Mucosa of descending colon (tissue), 3 donors: ENCODE measurements at regions not wholly inside any gene's neighbourhood (a gene's known extent, or its start where the extent isn't known, plus 50 kb on each side); places are given as distances from the start of the nearest gene placed in this dataset.
A peak's percentile ranks its signal among the peaks of the same experiment; 100 is the strongest.

Experiments used
- ATAC-seq: fragments of 200-7000 bp; cut with Tn5 transposase; one replicate; pipeline ENCODE4 v1.9.1; 2020; ENCODE audit warnings: mild to moderate bottlenecking, moderate library complexity
- DNase-seq, 3 donors: peaks; one replicate each; pipeline ENCODE4 v3.0.0-alpha.2; 2020
- H3K36me3 ChIP-seq: fragments of 200-600 bp; one replicate; pipeline ENCODE4 v1.8.0; 2021; ENCODE audit warnings: low read depth, mild to moderate bottlenecking
- H3K4me1 ChIP-seq: fragments of 200-600 bp; one replicate; pipeline ENCODE4 v1.8.0; 2021; ENCODE audit warnings: low read depth, mild to moderate bottlenecking
- H3K4me3 ChIP-seq: fragments of 200-600 bp; one replicate; pipeline ENCODE4 v1.8.0; 2021; ENCODE audit warnings: mild to moderate bottlenecking
- H3K9me3 ChIP-seq: fragments of 200-600 bp; one replicate; pipeline ENCODE4 v1.8.0; 2021; ENCODE audit warnings: mild to moderate bottlenecking
- intact Hi-C, 2 donors: fragments of 100-400 bp; cut with DNase I in 1 of 2; cut with micrococcal nuclease in 1 of 2; formaldehyde crosslinking; loops; one replicate each; pipeline versions ENCODE4 v1.11.0 to v1.11.1; 2022; cut with DNase I, micrococcal nuclease
- TF ChIP-seq, protein P1 (sequence below): fragments of 200-600 bp; IDR thresholded peaks from one replicate; pipeline ENCODE4 v1.8.0; 2022; ENCODE audit warnings: antibody characterized with exemption, mild to moderate bottlenecking
- donor health status: DM: no; HTN: no; CAD: no; lungs with moderate emphysema.
- donor health status: DM: no; HTN: no; CAD: no.
- donor health status: DM: no; HTN: yes; CAD: no.

DNA sequence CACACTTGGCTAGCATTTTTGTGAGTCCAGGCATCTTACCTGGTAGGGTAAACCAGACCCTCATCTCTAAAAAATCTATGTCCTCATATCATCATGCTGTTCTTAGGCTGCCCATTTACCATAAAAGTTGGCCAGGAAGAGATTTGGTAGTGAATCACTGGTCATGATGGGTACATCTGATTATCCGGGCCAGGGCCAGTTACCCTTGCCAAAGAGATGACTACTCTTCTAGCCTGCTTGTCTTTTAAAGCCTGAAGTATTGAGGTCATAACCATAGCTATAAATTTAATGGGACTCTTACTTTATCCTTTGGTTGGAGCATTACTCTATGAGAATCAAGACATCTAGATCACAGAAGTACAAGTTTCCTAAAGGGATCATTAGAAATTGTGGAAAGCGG lies 276.8 kb downstream of the TENT5A start:
- H3K9me3 ChIP-seq = no peaks in the 10 kb centered on the region
- ATAC-seq (no peak), DNase-seq (no peak)
- H3K4me3 ChIP-seq = no peak overlapping the region
- no peaks in the 10 kb centered on the region for H3K4me1 ChIP-seq
- H3K36me3 ChIP-seq = no peaks in the 10 kb centered on the region
- TF ChIP-seq, protein P1, sequence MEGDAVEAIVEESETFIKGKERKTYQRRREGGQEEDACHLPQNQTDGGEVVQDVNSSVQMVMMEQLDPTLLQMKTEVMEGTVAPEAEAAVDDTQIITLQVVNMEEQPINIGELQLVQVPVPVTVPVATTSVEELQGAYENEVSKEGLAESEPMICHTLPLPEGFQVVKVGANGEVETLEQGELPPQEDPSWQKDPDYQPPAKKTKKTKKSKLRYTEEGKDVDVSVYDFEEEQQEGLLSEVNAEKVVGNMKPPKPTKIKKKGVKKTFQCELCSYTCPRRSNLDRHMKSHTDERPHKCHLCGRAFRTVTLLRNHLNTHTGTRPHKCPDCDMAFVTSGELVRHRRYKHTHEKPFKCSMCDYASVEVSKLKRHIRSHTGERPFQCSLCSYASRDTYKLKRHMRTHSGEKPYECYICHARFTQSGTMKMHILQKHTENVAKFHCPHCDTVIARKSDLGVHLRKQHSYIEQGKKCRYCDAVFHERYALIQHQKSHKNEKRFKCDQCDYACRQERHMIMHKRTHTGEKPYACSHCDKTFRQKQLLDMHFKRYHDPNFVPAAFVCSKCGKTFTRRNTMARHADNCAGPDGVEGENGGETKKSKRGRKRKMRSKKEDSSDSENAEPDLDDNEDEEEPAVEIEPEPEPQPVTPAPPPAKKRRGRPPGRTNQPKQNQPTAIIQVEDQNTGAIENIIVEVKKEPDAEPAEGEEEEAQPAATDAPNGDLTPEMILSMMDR = no peak
- intact Hi-C loops = no loop called here

DNA sequence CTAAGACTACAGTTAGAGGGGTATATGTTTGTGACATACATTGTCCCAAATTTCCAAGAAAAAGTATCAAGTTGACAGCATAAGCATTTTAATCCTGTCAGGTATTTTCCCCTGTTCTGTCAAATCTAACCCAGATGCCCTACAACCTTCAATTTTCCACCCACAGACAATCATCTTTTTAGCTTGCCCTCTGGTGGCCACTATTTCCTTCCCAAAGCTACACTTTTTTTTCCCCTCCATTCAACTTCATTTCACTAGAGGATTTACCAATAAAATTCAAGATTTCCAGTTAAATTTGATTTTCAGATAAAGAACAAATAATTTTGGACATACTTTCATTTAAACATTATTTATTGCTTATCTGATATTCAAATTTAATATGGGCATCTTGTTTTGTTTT lies 286.6 kb downstream of the TENT5A start:
- H3K4me3 ChIP-seq = no peak overlapping the region
- no peaks in the 10 kb centered on the region for H3K36me3 ChIP-seq
- intact Hi-C loops = no loop called here
- no peaks in the 10 kb centered on the region for H3K9me3 ChIP-seq
- TF ChIP-seq, protein P1 = no peak
- H3K4me1 ChIP-seq = no peaks in the 10 kb centered on the region
- no peak for ATAC-seq
- peak in 1 of 3 donors; percentile 54 for DNase-seq

DNA sequence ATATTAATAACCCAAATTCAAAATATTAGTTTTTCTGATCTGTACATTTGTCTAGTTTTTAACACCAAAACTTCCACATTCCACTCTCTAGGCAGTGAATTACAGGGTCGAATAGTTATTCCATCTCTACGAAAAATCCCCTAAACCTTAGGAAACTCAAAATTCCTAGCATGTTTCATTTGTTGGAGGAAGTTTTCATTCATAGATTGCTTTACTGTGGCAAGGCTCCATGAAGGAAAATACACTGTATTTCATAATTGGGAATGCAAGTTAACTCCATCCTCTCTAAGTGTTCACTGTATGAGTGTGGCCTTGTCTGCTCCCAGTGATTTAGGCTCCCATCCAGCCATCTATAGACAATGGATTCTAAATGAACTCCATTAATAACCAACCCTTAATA lies 296.1 kb downstream of the TENT5A start:
- intact Hi-C loops = no loop called here
- no peaks in the 10 kb centered on the region for H3K9me3 ChIP-seq
- no peak for ATAC-seq
- no peak for DNase-seq
- H3K4me3 ChIP-seq = no peak overlapping the region
- TF ChIP-seq, protein P1 = no peak
- H3K4me1 ChIP-seq = no peaks in the 10 kb centered on the region
- H3K36me3 ChIP-seq = no peaks in the 10 kb centered on the region

DNA sequence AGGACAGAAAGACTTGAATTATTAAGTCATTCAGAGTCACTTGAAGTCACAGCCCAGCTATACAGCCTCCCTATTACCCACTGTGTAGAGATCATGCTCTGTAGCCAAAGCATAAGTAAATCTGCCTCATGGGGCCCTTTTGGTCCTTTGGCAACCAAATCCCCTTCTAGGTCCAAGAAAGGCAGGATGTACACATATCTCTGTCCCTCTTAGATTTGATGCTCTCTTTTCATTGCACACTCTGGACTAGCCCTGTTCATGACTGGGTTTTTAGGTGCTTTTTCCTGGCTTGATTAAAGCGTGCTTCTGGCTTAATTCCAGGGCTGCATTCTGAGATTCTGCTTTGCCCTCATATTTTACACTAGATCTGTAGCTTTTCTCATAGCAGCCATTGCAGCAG lies 296.8 kb downstream of the TENT5A start:
- H3K9me3 ChIP-seq = no peaks in the 10 kb centered on the region
- TF ChIP-seq, protein P1 = no peak
- intact Hi-C loops = no loop called here
- no peak overlapping the region for H3K4me3 ChIP-seq
- ATAC-seq (no peak), DNase-seq (no peak)
- H3K36me3 ChIP-seq = no peaks in the 10 kb centered on the region
- no peaks in the 10 kb centered on the region for H3K4me1 ChIP-seq

DNA sequence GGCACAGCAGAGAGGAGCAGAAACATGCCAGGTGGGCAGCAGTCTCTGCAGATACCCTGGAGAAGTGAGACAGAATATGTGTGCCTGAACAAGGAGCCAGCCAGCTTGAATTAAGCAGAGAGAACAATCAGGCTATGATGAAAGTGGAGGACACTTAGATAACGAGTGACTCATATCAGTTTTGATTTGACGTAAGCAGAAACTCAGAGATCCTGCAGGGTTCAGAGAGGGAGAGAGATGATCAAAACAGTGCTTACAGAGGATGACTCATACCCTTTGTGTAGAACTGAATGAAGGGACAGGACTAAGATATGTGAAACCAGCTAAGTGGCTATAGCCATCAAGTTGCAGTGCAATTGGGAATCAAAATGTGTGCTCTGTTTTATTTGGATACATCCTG lies 300.7 kb downstream of the TENT5A start:
- intact Hi-C loops = no loop called here

More for the DNA sequence above, 300.7 kb downstream of the TENT5A start:
- H3K9me3 ChIP-seq = no peaks in the 10 kb centered on the region
- no peaks in the 10 kb centered on the region for H3K4me1 ChIP-seq
- TF ChIP-seq, protein P1 = no peak
- no peaks in the 10 kb centered on the region for H3K36me3 ChIP-seq
- ATAC-seq (peak; percentile 84), DNase-seq (no peak)
- H3K4me3 ChIP-seq = no peak overlapping the region
